Body of pancreas (tissue), 4 donors: ENCODE measurements at regions not wholly inside any gene's neighbourhood (a gene's known extent, or its start where the extent isn't known, plus 50 kb on each side); places are given as distances from the start of the nearest gene placed in this dataset.

Experiments used
- POLR2A ChIP-seq, 3 donors: fragments of 450-650 bp; IDR thresholded peaks; one replicate each; pipeline ENCODE4 v1.6.1; 2016; ENCODE audit warnings: antibody characterized with exemption in 3 of 3, mild to moderate bottlenecking in 2 of 3
- TF ChIP-seq, protein P1 (sequence below), 7 experiments: fragments of 450-650 bp in 4 of 7; fragments of 200-600 bp in 3 of 7; sonication (generic) in 3 of 7; IDR thresholded peaks; one replicate each; pipeline ENCODE4 v1.5.1; 2016 to 2019; ENCODE audit warnings: antibody characterized with exemption in 7 of 7

DNA sequence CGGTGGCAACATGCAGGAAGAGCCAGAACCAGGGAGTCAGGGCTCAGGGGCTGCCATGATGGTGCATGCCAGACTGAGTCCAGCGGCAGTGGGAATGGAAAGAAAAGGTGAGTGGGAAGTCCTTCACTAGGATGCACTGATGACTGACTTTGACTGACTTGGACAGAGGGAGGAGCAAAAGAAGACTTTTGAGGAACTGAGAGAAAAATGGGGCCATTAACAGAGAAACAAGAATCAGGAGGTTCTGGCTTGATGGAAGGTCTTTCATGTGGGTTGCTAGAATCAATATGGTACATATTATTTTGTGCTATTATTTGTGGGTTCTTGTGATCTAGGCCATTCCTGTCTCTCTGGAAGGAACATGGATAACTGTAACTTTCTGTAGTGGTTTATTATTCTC, 454.6 kb upstream of the PROX1 start:
- TF ChIP-seq, protein P1, sequence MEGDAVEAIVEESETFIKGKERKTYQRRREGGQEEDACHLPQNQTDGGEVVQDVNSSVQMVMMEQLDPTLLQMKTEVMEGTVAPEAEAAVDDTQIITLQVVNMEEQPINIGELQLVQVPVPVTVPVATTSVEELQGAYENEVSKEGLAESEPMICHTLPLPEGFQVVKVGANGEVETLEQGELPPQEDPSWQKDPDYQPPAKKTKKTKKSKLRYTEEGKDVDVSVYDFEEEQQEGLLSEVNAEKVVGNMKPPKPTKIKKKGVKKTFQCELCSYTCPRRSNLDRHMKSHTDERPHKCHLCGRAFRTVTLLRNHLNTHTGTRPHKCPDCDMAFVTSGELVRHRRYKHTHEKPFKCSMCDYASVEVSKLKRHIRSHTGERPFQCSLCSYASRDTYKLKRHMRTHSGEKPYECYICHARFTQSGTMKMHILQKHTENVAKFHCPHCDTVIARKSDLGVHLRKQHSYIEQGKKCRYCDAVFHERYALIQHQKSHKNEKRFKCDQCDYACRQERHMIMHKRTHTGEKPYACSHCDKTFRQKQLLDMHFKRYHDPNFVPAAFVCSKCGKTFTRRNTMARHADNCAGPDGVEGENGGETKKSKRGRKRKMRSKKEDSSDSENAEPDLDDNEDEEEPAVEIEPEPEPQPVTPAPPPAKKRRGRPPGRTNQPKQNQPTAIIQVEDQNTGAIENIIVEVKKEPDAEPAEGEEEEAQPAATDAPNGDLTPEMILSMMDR (IDR thresholded peaks at IDR 0.05): no peak
- TF ChIP-seq POLR2A (IDR thresholded peaks at IDR 0.05): no peak
